ENCODE measurements at regions not wholly inside any gene's neighbourhood (a gene's known extent, or its start where the extent isn't known, plus 50 kb on each side); places are given as distances from the start of the nearest gene placed in this dataset.

GRCh38 chr2:7329465-7329864, 412.3 kb downstream of the RNF144A start:
- Histone ChIP-seq H4K20me1 (ENCODE audit: insufficient read depth, low read length, poor library complexity, severe bottlenecking) (no peaks in the 10 kb centered on the region), H3K36me3 (ENCODE audit: insufficient read depth, low read length) (no peaks in the 10 kb centered on the region), H3K9me2 (replicated peaks; ENCODE audit: low read depth, low read length) (no peaks in the 10 kb centered on the region), H3K4me1 (ENCODE audit: insufficient read depth, low read length, poor library complexity, severe bottlenecking) (no peaks in the 10 kb centered on the region), H2AFZ (ENCODE audit: low read length) (no peak overlapping the region), H3K9me3 (ENCODE audit: insufficient read depth, low read depth, low read length) (no peaks in the 10 kb centered on the region), H3K9ac (ENCODE audit: low read depth, low read length, poor library complexity, severe bottlenecking) (no peak overlapping the region), H3K27me3 (ENCODE audit: insufficient read depth, low read length, poor library complexity, severe bottlenecking) (no peaks in the 10 kb centered on the region), H3K4me3 (ENCODE audit: low read length, poor library complexity, severe bottlenecking) (no peak overlapping the region), H3K79me2 (ENCODE audit: insufficient read depth, low read length) (no peaks in the 10 kb centered on the region), H3K4me2 (ENCODE audit: low read depth, low read length, poor library complexity, severe bottlenecking) (no peak overlapping the region), H3F3A (ENCODE audit: low read depth) (no peaks in the 10 kb centered on the region)
- TF ChIP-seq CTCF (conservative IDR thresholded peaks at IDR 0.05; ENCODE audit: low read length) = no peak
- TF ChIP-seq EZH2phosphoT487 (IDR thresholded peaks at IDR 0.05; ENCODE audit: borderline replicate concordance) = no peak

DNA sequence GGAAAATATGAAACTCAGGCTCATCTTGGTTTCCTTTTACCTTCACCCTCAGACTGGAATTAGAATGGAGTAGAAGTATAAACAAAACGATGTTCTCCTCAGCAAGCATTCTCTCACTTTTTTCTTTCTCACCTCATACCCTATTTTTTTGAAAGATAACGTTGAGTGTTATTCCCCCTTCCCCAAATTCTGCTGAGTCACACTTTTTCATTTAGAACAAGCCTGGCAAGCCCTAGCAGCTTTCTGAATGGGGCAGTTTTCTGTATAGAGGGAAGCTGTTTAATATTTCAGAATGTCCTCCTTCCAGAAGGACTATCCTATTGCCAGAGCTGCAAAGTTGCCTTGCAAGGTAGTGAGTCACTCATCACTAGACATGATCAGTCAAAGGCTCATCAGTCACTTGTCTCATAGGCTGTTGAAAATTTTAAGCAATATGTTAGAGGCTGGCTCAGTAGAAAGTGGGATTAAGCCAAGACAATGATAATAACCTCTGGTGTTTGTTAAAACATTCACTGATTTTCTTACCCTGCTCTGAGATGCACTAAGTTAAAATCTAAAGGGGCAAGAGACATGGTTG, 416.1 kb downstream of the RNF144A start:
- Histone ChIP-seq H4K20me1 (ENCODE audit: insufficient read depth, low read length, poor library complexity, severe bottlenecking) (no peaks in the 10 kb centered on the region), H3K9me3 (ENCODE audit: insufficient read depth, low read depth, low read length) (no peaks in the 10 kb centered on the region), H3K9ac (ENCODE audit: low read depth, low read length, poor library complexity, severe bottlenecking) (no peak overlapping the region), H2AFZ (ENCODE audit: low read length) (no peak overlapping the region), H3K4me3 (ENCODE audit: low read length, poor library complexity, severe bottlenecking) (no peak overlapping the region), H3K36me3 (ENCODE audit: insufficient read depth, low read length) (no peaks in the 10 kb centered on the region), H3K79me2 (ENCODE audit: insufficient read depth, low read length) (no peaks in the 10 kb centered on the region), H3K4me2 (ENCODE audit: low read depth, low read length, poor library complexity, severe bottlenecking) (no peak overlapping the region), H3K9me2 (replicated peaks; ENCODE audit: low read depth, low read length) (no peaks in the 10 kb centered on the region), H3K27me3 (ENCODE audit: insufficient read depth, low read length, poor library complexity, severe bottlenecking) (no peaks in the 10 kb centered on the region), H3F3A (ENCODE audit: low read depth) (no peaks in the 10 kb centered on the region), H3K4me1 (ENCODE audit: insufficient read depth, low read length, poor library complexity, severe bottlenecking) (no peaks in the 10 kb centered on the region)
- TF ChIP-seq EZH2phosphoT487 (IDR thresholded peaks at IDR 0.05; ENCODE audit: borderline replicate concordance) (no peak), CTCF (conservative IDR thresholded peaks at IDR 0.05; ENCODE audit: low read length) (no peak)

- H3F3A ChIP-seq (ENCODE audit: low read depth) = no peaks in the 10 kb centered on the region
- no peaks in the 10 kb centered on the region for H3K79me2 ChIP-seq (ENCODE audit: insufficient read depth, low read length)
- no peak overlapping the region for H3K4me2 ChIP-seq (ENCODE audit: low read depth, low read length, poor library complexity, severe bottlenecking)
- no peaks in the 10 kb centered on the region for H3K27me3 ChIP-seq (ENCODE audit: insufficient read depth, low read length, poor library complexity, severe bottlenecking)
- H3K4me1 ChIP-seq (ENCODE audit: insufficient read depth, low read length, poor library complexity, severe bottlenecking) = no peaks in the 10 kb centered on the region
- H3K9me2 ChIP-seq (replicated peaks; ENCODE audit: low read depth, low read length) = no peaks in the 10 kb centered on the region
- H3K9ac ChIP-seq (ENCODE audit: low read depth, low read length, poor library complexity, severe bottlenecking) = no peak overlapping the region
- no peak overlapping the region for H3K4me3 ChIP-seq (ENCODE audit: low read length, poor library complexity, severe bottlenecking)
- H3K36me3 ChIP-seq (ENCODE audit: insufficient read depth, low read length) = no peaks in the 10 kb centered on the region
- no peak overlapping the region for H2AFZ ChIP-seq (ENCODE audit: low read length)
- TF ChIP-seq EZH2phosphoT487 (IDR thresholded peaks at IDR 0.05; ENCODE audit: borderline replicate concordance) (no peak), CTCF (conservative IDR thresholded peaks at IDR 0.05; ENCODE audit: low read length) (no peak)
- H3K9me3 ChIP-seq (ENCODE audit: insufficient read depth, low read depth, low read length) = no peaks in the 10 kb centered on the region
- H4K20me1 ChIP-seq (ENCODE audit: insufficient read depth, low read length, poor library complexity, severe bottlenecking) = no peaks in the 10 kb centered on the region
These were observed 416.8 kb downstream of the RNF144A start for GRCh38 chr2:7333960-7334493.

Measured in Loucy (cell line).